MCF 10A (cell line): ENCODE measurements at regions not wholly inside any gene's neighbourhood (a gene's known extent, or its start where the extent isn't known, plus 50 kb on each side); places are given as distances from the start of the nearest gene placed in this dataset.

Experiments
- BruUV-seq: library from RNA; stranded (reverse); fragments of 400-500 nt; replicated peaks from 2 replicates; lab custom pipeline; 2021; lab: Mats Ljungman, UMichigan
- CTCF ChIA-PET: fragments of 300-600 bp; sonication (Branson Sonifier 250); formaldehyde crosslinking; extraction: SDS; loops from one replicate; lab custom pipeline; 2021; ENCODE audit warnings: antibody characterized with exemption, inconsistent platforms; lab: Yijun Ruan, JAX
- POLR2A ChIA-PET: fragments of 300-600, 350-650 bp; sonication (Branson Sonifier 250); formaldehyde crosslinking; extraction: SDS; loops from one replicate; lab custom pipeline; 2020; ENCODE audit warnings: antibody characterized with exemption, inconsistent platforms; lab: Yijun Ruan, JAX
- DNase-seq: peaks from one replicate; pipeline ENCODE4 v3.0.0-alpha.2; 2018; ENCODE audit not compliant: unreplicated experiment
- H3K27ac Mint-ChIP-seq: one replicate; pipeline ENCODE4 v1.8.0; 2022; ENCODE audit warnings: mild to moderate bottlenecking, low read depth, mixed read lengths; ENCODE audit not compliant: unreplicated experiment
- H3K27me3 Mint-ChIP-seq: one replicate; pipeline ENCODE4 v1.8.0; 2022; ENCODE audit warnings: mixed read lengths; ENCODE audit not compliant: insufficient read depth, unreplicated experiment
- H3K36me3 Mint-ChIP-seq: one replicate; pipeline ENCODE4 v1.8.0; 2022; ENCODE audit warnings: mild to moderate bottlenecking, moderate library complexity, mixed read lengths; ENCODE audit not compliant: insufficient read depth, unreplicated experiment
- H3K4me1 Mint-ChIP-seq: one replicate; pipeline ENCODE4 v1.8.0; 2022; ENCODE audit warnings: mixed read lengths; ENCODE audit not compliant: insufficient read depth, unreplicated experiment
- H3K4me3 Mint-ChIP-seq: one replicate; pipeline ENCODE4 v1.8.0; 2022; ENCODE audit warnings: mild to moderate bottlenecking, moderate library complexity, mixed read lengths; ENCODE audit not compliant: unreplicated experiment
- H3K9me3 Mint-ChIP-seq: one replicate; pipeline ENCODE4 v1.8.0; 2022; ENCODE audit warnings: mixed read lengths; ENCODE audit not compliant: unreplicated experiment
- intact Hi-C: fragments of 100-400 bp; cut with micrococcal nuclease; formaldehyde crosslinking; loops from 2 replicates; pipeline ENCODE4 v1.14.1; 2022
- TF ChIP-seq, protein P1 (sequence below): fragments of 200-600 bp; IDR thresholded peaks from one replicate; pipeline ENCODE4 v1.8.0; 2022; ENCODE audit warnings: antibody characterized with exemption, mild to moderate bottlenecking; ENCODE audit not compliant: unreplicated experiment

DNA sequence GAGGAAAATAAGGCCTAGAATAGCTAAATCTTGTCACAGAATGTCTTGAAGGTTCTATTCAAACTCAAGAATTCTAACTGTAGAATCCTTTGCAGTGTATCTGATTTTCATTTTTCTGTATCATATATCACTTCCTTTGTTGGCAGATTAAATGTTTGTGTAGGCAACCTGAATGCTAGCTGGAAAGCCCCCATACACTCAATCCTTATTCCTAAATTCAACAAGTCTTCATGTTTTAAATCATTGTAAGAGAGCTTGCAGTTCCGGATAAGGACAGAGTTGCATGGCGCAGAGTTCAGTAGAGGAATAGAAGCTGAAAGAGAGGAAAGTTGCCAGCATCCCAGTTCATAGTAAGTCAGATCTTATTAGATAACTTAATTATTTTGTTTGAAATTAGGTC is 242.0 kb upstream of the SEMA6D start:
- Mint-ChIP-seq H3K4me3 (no peak overlapping the region), H3K27me3 (no peaks in the 10 kb centered on the region), H3K4me1 (peaks cover 9% of the 10 kb centered on the region), H3K27ac (no peak overlapping the region), H3K9me3 (peaks cover 3% of the 10 kb centered on the region), H3K36me3 (no peaks in the 10 kb centered on the region)
- DNase-seq: no peak
- CTCF ChIA-PET: interaction anchor here (0.6 to 1.0 kb wide), 4 partner anchors 18 to 346 kb away, joined by 3 to 5 read pairs (median 3); no protein-coding TSS in a partner anchor
- no TSS peak for BruUV-seq
- POLR2A ChIA-PET: interaction anchor here (1.2 kb wide), 1 partner anchor 258 kb away, joined by 5 read pairs; no protein-coding TSS in a partner anchor
- intact Hi-C loops: loop anchor here (10.0 kb wide), 1 partner anchor 609 kb away; no protein-coding TSS in a partner anchor
- TF ChIP-seq, protein P1, sequence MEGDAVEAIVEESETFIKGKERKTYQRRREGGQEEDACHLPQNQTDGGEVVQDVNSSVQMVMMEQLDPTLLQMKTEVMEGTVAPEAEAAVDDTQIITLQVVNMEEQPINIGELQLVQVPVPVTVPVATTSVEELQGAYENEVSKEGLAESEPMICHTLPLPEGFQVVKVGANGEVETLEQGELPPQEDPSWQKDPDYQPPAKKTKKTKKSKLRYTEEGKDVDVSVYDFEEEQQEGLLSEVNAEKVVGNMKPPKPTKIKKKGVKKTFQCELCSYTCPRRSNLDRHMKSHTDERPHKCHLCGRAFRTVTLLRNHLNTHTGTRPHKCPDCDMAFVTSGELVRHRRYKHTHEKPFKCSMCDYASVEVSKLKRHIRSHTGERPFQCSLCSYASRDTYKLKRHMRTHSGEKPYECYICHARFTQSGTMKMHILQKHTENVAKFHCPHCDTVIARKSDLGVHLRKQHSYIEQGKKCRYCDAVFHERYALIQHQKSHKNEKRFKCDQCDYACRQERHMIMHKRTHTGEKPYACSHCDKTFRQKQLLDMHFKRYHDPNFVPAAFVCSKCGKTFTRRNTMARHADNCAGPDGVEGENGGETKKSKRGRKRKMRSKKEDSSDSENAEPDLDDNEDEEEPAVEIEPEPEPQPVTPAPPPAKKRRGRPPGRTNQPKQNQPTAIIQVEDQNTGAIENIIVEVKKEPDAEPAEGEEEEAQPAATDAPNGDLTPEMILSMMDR: no peak

- H3K36me3 Mint-ChIP-seq: no peaks in the 10 kb centered on the region
- ChIA-PET POLR2A (interaction anchor here (0.9 kb wide), 1 partner anchor 58 kb away, joined by 3 read pairs; no protein-coding TSS in a partner anchor), CTCF (no interaction called here)
- no peak overlapping the region for H3K27ac Mint-ChIP-seq
- DNase-seq: peak; percentile 6
- TF ChIP-seq, protein P1: no peak
- no peaks in the 10 kb centered on the region for H3K27me3 Mint-ChIP-seq
- no TSS peak for BruUV-seq
- intact Hi-C loops: loop anchor here (10.0 kb wide), 1 partner anchor 607 kb away; no protein-coding TSS in a partner anchor
- H3K4me1 Mint-ChIP-seq: peaks cover 6% of the 10 kb centered on the region
- peaks cover 5% of the 10 kb centered on the region for H3K9me3 Mint-ChIP-seq
- H3K4me3 Mint-ChIP-seq: no peak overlapping the region
Observed at GRCh38 chr15:47477341-47477740, 240.0 kb upstream of the SEMA6D start.

- TF ChIP-seq, protein P1: no peak
- H3K27ac Mint-ChIP-seq: no peak overlapping the region
- intact Hi-C loops: no loop called here
- POLR2A ChIA-PET: no interaction called here
- CTCF ChIA-PET: no interaction called here
- peaks cover 5% of the 10 kb centered on the region for H3K9me3 Mint-ChIP-seq
- no peaks in the 10 kb centered on the region for H3K36me3 Mint-ChIP-seq
- no peaks in the 10 kb centered on the region for H3K27me3 Mint-ChIP-seq
- H3K4me3 Mint-ChIP-seq: no peak overlapping the region
- BruUV-seq: no TSS peak
- peaks cover 6% of the 10 kb centered on the region for H3K4me1 Mint-ChIP-seq
- no peak for DNase-seq
Observed at GRCh38 chr15:47484059-47484458, 233.2 kb upstream of the SEMA6D start.

- BruUV-seq: no TSS peak
- H3K9me3 Mint-ChIP-seq: peaks cover 5% of the 10 kb centered on the region
- no peaks in the 10 kb centered on the region for H3K27me3 Mint-ChIP-seq
- H3K4me3 Mint-ChIP-seq: no peak overlapping the region
- no peak overlapping the region for H3K27ac Mint-ChIP-seq
- DNase-seq: no peak
- TF ChIP-seq, protein P1: no peak
- POLR2A ChIA-PET: no interaction called here
- H3K4me1 Mint-ChIP-seq: peaks cover 6% of the 10 kb centered on the region
- intact Hi-C loops: no loop called here
- CTCF ChIA-PET: interaction anchor here (0.6 kb wide), 1 partner anchor 59 kb away, joined by 3 read pairs; no protein-coding TSS in a partner anchor
- no peaks in the 10 kb centered on the region for H3K36me3 Mint-ChIP-seq
Observed at GRCh38 chr15:47484997-47485396, 232.3 kb upstream of the SEMA6D start.
